ENCODE measurements at regions not wholly inside any gene's neighbourhood (a gene's known extent, or its start where the extent isn't known, plus 50 kb on each side); places are given as distances from the start of the nearest gene placed in this dataset.

DNA sequence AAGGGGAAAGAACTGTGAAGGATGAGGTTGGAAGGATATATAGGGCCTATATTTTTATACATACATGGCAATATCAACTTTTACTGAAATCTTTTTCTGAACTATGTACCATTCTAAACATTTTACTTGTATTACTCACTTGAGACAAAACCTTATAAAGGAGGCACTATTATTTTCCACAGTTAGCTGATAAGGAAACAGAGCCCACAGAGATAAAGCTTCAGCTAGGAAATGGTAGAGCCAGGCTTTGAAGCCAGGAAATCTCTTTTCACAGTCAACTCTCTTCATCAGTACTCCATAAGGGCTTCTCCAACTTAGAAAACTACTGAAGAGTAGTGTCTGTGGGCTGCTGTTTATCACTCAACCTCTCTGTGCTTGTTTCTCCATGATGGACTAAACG is 613.7 kb downstream of the PRELID2 start:
- DNase-seq (ENCODE audit: low spot score) (no peak), ATAC-seq (no peak)

DNA sequence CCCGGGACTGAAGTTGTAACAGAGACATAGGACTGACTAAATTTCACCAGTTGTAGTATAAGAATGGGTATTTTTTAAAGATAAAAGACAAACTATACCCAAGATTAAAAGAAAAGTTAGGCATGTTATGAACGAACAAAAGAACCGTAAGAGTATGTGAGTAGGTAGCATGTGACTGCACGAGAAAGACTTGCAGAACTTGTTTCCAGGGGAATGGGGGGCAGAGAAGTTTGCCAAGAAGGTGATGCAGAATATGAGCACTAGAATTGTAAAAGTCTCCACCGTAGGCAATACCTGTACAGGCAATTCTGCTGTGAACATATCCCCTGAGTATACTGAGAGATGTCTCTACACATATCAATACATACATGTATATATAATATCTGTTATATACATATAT is 614.7 kb downstream of the PRELID2 start:
- DNase-seq (ENCODE audit: low spot score) (no peak), ATAC-seq (no peak)

DNA sequence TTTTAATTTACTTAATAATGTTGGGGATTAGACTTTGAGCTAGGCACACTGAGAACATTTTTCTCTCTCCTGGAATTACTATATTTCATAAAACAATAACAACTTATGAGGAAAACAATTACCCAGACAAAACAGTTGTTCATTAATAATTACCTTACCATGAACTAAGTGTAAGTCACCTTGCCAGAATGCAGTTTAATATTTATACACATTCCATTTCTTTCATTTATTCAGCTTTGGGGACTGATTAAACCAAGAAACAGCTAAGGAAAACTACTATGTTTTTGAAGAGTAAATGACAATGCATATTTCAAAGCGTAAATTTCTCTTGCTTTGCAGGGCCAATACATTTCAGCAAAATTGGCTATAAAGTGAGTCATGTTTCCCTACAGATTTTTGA is 616.2 kb downstream of the PRELID2 start:
- DNase-seq (ENCODE audit: low spot score) (no peak), ATAC-seq (no peak)

DNA sequence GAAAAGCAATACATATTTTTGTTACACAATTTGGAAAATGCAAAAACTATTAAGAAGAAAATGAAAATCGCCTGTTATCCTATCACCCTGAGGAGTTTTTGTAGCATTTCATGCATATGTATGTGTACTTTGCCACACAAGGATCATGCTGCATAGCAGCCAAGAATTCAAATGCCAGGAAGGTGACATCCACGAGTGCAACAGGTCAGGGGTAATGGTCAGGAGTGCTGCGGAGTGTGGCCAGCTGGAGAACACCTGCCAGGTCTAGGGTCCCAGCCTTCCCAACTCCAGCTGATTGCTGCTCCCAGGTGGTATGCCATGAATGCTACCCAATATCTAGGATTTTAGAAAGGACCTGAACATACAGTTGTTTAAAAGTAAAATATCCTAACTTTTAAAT is 617.1 kb downstream of the PRELID2 start:
- no peak for ATAC-seq
- DNase-seq (ENCODE audit: low spot score): no peak

DNA sequence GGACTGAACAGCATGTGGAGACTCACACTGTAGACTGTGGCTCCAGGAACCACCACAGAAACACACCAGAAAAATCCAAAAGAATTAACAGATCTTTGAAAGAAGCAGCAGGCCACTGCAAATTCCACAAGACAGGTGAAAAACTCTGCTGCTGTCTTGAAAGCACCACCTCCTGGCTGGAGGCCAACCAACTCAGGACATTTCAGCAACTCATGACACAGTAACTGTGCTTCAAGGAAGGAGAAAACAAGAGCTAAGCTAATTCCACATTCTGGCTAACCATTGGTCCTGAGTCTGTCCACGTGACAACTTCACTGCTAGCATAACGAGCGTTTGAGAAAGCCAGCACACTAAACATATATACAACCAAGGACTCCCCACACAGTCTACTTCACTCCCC is 625.1 kb downstream of the PRELID2 start:
- no peak for DNase-seq (ENCODE audit: low spot score)
- ATAC-seq: no peak

DNA sequence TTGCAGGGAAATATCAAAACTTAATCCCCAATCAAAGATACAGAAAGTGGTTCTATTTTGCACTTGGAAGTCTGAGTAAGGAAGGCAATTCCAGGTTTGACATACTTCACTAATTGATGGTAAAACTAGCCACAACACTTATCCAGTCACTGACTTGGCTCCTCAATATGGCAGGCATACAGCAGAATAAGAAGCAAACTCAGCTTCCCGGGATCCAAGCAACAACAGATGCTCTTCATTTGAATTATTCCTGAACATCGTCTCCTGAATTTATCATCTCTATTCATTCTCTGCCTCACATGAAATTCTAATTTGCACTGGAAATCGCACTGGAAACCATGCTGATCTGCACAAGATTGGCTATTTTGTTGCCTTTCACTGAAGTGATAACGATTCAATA is 629.6 kb downstream of the PRELID2 start:
- ATAC-seq: no peak
- DNase-seq (ENCODE audit: low spot score): no peak

DNA sequence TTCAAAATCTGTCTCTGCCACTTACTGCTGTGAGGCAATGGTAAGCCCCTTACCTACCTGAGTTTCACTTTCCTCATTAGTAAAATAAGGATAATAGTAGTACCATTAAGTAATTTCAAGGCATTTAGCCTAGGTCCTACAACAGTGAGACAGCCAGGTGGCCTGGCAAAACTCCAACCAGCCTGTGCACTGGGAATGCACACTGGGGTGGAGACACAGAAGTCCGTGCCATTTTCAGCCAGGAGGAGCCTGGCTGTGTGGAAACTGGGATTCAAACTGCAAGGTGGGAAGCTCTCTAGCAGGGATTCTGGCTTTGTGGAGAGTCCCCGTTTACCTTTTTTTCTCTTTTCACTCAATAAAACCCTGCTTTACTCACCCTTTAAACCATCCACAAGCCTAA is 630.4 kb downstream of the PRELID2 start:
- no peak for DNase-seq (ENCODE audit: low spot score)

DNA sequence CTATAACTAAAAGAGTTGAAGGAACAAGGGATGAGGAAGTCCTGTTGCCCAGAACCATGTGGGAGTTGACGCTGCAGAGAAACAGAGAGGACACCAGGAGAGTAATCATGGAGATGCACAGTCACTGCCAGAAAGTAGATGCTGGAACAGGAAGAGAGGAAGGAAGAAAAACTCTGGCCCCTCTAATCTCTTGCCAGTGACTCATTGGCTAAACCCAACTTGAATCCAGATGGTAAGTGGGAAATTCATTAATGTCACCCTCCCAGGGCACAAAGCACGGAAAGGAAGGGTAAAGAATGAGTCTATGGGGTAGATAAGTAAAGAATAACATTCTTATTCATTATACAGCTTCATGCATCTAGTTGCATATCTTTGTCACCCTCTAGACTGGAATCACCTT is 631.9 kb downstream of the PRELID2 start:
- ATAC-seq: no peak
- DNase-seq (ENCODE audit: low spot score): no peak

More for the DNA sequence above, 630.4 kb downstream of the PRELID2 start:
- no peak for ATAC-seq

DNA sequence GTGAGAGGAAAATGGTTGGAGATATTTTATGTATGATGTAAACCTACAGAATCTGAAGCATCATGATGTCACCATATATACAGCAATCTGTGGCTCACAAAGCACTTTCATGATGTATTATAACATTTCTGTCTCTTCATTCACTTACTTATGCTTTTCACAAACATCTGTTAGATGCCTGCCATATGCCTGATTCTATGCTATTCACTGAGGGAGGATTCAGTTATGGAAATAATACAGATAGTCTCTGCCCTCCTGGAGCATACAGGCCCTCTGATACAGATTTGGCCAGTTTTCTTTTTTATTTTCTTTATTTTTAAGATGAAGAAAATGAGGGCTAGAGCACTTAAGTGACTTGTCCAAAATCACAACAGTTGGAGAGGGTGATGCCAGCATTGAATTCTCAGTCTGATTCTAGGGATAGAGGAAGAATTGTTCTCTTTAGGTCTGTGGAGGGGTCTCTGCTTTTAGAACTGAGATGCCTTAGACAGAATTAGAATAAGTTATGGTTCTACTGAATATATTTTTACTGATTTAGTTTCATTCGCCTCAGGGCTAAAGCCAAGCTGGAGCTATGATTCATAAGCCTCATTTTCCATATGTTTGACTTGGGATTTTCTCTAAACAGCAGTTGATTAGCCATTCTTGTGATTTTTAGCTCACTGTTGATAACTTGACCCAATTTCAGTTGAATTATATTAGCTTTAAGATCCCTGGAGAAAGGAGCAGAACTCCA is 636.4 kb downstream of the PRELID2 start:
- DNase-seq (ENCODE audit: low spot score) (no peak), ATAC-seq (no peak)

DNA sequence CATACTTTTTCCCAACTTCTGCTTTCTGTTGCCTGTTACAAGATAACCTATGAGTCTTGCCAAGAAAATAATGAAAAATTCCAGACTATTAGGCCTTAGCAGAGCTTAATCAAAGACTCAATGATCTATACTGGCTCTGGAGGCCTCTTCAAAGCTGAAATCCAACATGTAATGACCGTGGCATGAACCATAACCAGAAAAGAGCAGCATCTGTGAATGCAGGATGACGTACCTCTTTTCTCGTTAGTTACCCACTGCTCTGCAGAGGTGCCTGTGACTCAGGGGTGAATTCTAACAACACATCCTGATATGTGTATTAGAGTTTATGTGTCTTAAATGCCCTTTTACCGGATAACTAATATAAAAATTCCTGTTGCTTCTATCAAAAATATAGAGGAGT is 645.4 kb downstream of the PRELID2 start:
- ATAC-seq (no peak), DNase-seq (ENCODE audit: low spot score) (no peak)

DNA sequence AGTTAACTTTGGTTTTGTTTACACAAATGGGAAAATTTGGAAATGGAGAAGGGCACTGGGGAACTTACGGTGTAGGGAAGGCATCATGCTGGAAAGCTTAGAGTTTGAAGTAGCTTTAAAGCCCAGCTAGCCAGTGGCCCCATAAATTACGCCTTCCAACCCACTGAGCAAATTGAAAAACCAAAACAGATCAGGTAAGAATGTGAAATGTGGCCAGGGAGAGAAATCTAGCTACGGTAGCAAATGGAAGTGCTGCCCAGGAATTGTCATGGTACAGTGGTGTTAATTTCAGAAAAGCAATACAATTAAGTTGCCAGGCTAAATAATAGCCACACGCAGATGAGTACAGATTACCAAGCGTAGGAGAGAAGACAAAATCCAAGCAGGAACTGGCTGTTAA is 654.8 kb downstream of the PRELID2 start:
- DNase-seq (ENCODE audit: low spot score): no peak
- no peak for ATAC-seq

DNA sequence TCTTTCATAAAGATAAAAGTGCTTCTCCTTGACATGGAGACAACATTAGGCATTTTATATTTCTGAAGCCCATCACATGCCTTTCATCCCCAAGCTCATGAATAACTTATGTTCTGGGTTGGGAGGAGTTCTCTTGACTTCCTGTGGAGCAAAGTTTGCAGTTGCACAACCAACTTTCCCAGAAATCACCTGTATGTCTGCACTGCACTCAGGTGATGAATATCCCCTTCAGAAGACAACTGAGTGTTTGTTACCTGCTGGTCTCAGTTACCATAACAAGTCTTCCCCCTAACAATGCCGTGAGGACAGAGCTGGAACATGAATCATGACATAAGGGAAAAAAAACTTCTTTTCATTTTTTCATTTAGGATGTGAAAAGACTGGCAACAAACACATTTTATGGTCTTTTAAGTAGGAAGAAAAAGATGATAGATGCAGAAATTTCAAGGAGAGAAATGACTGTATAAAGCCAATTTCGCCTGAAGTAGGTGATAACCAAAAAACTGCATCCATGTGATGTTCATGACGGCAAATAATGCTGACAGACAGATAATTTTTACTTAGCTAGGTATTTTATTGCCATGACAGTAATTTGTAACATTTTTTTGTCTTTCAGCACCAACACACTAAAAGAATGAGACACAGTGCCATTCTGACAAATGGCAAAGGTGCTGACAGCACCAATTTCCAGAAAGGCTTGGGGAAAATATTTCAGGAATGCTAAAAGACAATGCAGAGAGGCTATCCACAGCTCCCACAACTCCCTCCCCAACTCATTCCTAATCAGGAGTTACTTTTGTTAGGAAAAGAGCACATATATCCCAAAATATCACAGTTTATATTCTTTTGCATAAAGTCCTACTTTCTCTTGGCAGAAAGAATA is 656.3 kb downstream of the PRELID2 start:
- no peak for DNase-seq (ENCODE audit: low spot score)
- ATAC-seq: no peak

DNA sequence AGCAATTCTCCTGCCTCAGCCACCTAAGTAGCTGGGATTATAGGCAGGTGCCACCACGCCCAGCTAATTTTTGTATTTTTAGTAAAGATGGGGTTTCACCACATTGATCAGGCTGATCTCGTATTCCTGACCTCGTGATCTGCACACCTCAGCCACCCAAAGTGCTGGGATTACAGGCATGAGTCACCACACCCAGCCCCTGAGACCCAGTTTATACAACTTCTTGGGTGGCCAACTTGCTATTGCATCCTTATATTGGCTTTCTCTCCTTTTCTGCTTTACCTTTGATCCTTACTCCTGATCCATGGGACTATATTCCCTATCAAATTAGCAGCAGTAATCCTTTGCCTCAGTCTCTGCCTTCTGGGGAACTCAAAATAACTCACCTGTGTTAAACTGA is 659.1 kb downstream of the PRELID2 start:
- ATAC-seq (no peak), DNase-seq (ENCODE audit: low spot score) (no peak)

DNA sequence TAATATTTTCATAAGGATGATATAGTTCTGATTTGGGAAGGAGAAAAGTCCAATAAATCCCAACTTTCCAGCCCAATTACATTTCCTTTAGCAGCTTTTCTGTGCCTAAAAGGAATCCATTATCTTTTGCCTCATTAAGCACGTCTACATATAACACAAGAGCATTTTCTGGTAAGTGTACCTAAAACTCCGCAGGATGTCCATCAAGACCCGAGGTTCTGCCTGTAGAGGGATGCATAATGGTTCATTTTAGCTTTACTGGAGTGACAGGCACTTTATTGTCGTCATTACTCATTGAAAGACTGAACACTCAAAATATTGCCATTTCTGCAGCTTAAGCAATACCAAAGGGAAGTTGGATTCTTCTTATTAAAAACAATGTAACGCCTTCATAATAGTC is 669.0 kb downstream of the PRELID2 start:
- DNase-seq (ENCODE audit: low spot score) (no peak), ATAC-seq (no peak)

DNA sequence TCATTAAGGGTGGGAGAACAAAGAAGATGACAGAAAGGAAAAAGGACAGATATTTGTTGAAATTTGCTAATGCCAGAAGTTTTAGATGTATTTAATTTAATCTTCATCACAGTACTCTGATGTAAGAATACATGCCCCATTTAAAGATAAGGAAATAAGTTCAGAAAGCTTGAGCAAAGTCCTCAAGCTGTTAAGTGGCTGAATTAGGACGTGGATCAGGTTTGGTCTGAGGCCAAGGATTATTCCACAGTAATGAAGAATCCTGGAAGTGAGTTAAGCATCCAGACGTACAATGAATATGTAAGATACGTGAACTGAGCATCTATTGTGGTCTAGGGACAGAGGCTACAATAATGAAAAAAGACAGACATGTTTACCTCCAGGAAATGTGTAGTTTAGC is 671.3 kb downstream of the PRELID2 start:
- no peak for ATAC-seq

DNA sequence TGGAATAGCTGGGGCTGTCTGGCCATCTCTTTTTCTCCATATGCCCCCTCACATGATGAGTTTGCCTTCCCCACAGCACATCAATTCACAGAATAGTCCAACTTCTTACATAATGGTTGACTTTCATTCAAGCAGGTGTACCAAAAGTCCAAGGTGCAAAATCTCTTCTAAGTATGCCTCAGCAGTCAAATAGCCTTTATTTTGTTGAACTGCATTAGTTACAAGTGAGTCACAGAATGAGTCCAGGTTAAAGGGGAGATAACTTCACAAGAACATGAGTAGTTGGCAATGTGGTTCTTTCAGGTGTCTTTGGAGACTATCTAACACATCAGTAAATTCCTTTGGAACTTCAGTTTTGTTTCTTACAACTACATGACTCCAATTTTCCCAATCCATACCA is 672.5 kb downstream of the PRELID2 start:
- ATAC-seq (no peak), DNase-seq (ENCODE audit: low spot score) (no peak)

More for the DNA sequence above, 671.3 kb downstream of the PRELID2 start:
- no peak for DNase-seq (ENCODE audit: low spot score)

DNA sequence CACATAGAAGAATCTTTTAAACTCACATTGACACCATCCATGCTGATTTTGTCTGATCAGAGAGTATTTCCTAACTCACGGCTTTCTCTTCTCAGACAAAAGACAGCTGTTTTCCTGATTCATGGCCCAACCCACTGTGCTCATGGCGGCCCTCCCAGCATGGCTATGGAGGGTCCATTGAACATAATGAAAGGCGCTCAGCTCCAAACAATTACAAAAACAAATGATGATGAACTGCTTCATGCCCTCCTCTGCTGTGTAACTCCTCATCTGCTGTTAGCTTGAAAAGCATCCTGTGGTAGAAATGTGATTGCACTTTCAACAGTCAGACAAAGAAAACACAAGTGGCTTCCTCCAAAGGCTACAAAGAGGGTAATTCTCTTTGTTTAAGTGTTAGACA is 673.8 kb downstream of the PRELID2 start:
- ATAC-seq (no peak), DNase-seq (ENCODE audit: low spot score) (no peak)

DNA sequence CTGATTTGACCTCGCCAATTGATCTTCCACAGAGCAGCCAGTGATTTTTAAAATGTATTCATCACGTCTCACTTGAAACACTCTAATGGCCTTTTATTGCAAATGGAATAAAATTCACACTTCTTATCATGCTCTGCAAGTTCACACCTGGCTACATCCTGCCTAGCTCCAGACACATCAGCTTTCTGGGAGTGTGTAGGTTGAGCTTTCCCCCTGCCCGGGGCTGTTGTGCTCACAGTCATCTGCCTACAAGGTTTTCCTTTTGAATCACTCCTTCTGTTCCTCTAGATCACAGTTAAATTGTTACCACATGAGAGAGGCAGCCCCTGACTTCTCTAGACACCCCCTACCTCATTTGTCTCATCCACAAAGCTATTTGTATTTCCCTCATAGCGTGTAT is 674.5 kb downstream of the PRELID2 start:
- ATAC-seq: no peak
- DNase-seq (ENCODE audit: low spot score): no peak

DNA sequence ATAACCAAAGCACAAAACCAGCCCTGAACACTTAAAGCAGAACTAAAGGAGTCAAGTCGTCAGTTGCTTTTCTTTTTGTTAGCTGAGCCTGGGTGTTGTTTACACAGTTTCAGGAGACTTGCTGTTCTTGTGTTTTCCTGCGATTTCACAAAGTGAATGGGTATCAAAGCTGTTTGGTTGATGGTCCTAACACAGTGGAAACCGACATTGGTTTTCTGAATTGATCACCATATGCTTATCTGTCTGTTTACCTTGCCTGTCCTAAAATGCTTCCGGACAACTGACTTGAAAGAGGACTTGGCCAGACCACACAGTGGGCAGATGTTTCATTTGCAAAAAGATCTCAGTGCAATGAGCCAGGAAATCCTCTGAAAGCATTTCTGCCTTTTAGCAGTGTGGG is 676.4 kb downstream of the PRELID2 start:
- no peak for ATAC-seq
- no peak for DNase-seq (ENCODE audit: low spot score)

DNA sequence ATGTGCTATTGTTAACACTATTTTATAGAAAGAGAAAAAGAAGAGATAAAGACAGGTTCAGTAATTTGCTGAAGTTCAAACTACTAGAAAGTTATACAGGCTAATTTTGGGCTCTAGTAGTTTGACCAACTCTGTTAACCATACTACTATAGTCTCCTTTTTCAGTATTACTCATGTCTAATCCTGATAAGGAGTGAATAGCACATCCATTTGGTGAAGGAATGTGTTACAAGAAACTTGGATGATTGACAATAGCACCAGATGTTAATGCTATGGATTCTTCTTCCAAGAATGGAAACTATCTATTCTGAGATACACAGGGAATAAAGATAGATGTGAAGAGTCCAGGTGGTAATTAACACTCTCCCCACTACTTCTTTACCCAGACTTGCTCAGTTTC is 677.3 kb downstream of the PRELID2 start:
- no peak for ATAC-seq

DNA sequence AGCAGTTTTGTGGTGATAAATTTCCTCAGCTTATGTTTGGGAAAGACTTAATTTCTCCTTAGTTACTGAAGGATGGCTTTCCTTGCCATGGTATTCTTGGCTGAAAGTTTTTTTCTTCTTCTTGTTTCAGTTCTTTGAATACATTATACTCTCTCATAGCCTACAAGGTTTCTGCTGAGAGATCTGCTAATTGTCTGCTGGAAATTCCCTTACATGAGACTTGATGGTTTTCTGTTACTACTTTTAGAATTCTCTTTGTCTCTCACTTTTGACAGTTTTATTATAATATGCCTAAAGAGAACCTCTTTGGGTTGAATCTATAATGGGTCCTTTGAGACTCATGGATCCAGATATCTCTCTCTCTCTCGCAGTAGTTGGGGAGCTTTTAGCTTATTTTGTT is 693.6 kb downstream of the PRELID2 start:
- ATAC-seq (no peak), DNase-seq (ENCODE audit: low spot score) (no peak)

More for the DNA sequence above, 677.3 kb downstream of the PRELID2 start:
- DNase-seq (ENCODE audit: low spot score): no peak

DNA sequence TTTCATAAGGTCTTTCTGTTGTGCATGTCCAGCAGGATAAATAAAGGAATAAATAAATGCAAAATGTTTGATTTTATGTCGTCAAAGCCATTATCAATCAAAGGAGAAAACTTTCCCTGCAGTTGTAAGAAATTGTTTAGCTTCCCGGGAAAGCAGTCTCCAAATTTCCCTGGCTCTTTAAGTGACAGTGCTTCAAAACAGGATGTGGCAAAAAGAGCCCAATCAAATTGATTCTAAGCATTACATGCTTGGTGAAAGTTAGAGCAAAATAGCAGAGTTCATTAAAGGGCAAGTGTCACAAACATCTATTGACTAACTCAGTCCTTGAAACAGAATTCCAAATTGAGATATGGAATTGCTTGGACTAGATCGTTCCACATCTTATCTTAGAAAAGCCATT is 704.1 kb downstream of the PRELID2 start:
- DNase-seq (ENCODE audit: low spot score): no peak
- no peak for ATAC-seq

All from left lobe of liver (tissue), 2 donors.